Tibial nerve (tissue), 4 donors: ENCODE measurements at regions not wholly inside any gene's neighbourhood (a gene's known extent, or its start where the extent isn't known, plus 50 kb on each side); places are given as distances from the start of the nearest gene placed in this dataset.

Experiments used
- DNase-seq, 2 donors: peaks; one replicate each; pipeline ENCODE4 v3.0.0-alpha.2; 2019; ENCODE audit warnings: low spot score in 2 of 2
- H3K27ac ChIP-seq, 4 donors: fragments of 200-600 bp; sonication (generic) in 3 of 4; one replicate each; pipeline ENCODE4 v1.5.1; 2017 to 2019; ENCODE audit warnings: mild to moderate bottlenecking in 1 of 4
- H3K27me3 ChIP-seq, 2 donors: fragments of 200-600 bp; sonication (generic) in 1 of 2; one replicate each; pipeline versions ENCODE4 v1.5.1 to v1.6.0; 2017 to 2019
- H3K36me3 ChIP-seq, 3 donors: fragments of 200-600 bp; sonication (generic); one replicate each; pipeline ENCODE4 v1.5.1; 2018 to 2019
- H3K4me1 ChIP-seq, 4 donors: fragments of 200-600 bp; sonication (generic) in 3 of 4; one replicate each; pipeline ENCODE4 v1.5.1; 2017 to 2019
- H3K4me3 ChIP-seq, 4 donors: fragments of 200-600 bp; sonication (generic) in 3 of 4; one replicate each; pipeline ENCODE4 v1.5.1; 2017 to 2019; ENCODE audit warnings: mild to moderate bottlenecking in 1 of 4, moderate library complexity in 1 of 4
- H3K9me3 ChIP-seq, 4 donors: fragments of 200-600 bp; sonication (generic) in 3 of 4; one replicate each; pipeline ENCODE4 v1.5.1; 2017 to 2019
- EP300 ChIP-seq, 2 donors: sonication (generic); formaldehyde crosslinking; IDR thresholded peaks; one replicate each; pipeline ENCODE4 v1.6.1; 2017; ENCODE audit warnings: antibody characterized with exemption in 2 of 2, mild to moderate bottlenecking in 1 of 2
- POLR2A ChIP-seq, 2 donors: fragments of 450-650 bp; IDR thresholded peaks; one replicate each; pipeline ENCODE4 v1.6.1; 2017; ENCODE audit warnings: antibody characterized with exemption in 2 of 2, mild to moderate bottlenecking in 2 of 2, moderate library complexity in 2 of 2
- WGBS, 2 donors: methylation state at CpG; one replicate each; pipeline ENCODE4 v1.1.5; 2018; 5-methylcytosine and 5-hydroxymethylcytosine counted together
- TF ChIP-seq, protein P1 (sequence below), 5 experiments: fragments of 200-600 bp in 3 of 5; fragments of 450-650 bp in 2 of 5; sonication (generic) in 3 of 5; IDR thresholded peaks; one replicate each; pipeline ENCODE4 v1.5.1; 2016 to 2019; ENCODE audit warnings: antibody characterized with exemption in 5 of 5, mild to moderate bottlenecking in 3 of 5, moderate library complexity in 2 of 5

DNA sequence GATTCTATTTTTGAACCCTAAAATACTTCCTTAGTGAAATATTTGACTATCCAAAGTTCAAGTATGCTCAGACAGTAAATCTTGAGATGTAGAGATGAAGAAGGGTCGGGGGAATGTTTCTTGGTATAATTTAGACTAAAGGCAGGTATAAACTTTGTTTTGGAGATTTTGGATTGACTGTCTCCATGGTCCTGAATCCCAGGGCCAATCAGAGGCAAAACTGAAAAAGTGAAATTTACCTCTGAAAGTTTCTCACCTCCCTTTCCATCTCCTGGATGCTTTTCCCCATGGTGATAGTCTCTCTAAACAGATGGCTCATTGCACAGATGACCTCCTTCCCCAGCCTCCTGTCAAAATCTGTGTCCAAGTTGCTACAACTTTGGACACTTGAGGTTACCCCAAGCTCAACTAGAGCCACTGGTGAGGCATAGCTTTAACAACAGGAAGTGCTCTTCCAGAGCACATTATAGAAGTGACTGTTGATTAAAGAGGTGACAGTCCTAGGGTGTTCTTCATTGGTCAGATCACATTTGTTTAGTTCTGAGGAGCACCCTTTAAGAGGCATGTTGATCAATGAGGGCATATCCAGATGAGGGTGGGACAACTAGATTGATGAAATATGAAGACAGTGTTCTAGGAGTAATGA, 128.4 kb downstream of the AKAP11 start:
- no peak overlapping the region for H3K27ac ChIP-seq
- no peak for DNase-seq
- WGBS, 2 donors = 76 to 84% methylated on average over 1 of the region's 1 CpG
- H3K27me3 ChIP-seq = no peaks in the 10 kb centered on the region
- no peaks in the 10 kb centered on the region for H3K4me1 ChIP-seq
- no peaks in the 10 kb centered on the region for H3K36me3 ChIP-seq
- H3K4me3 ChIP-seq = no peak overlapping the region
- TF ChIP-seq EP300 (IDR thresholded peaks at IDR 0.05) (no peak), POLR2A (IDR thresholded peaks at IDR 0.05) (no peak)
- TF ChIP-seq, protein P1, sequence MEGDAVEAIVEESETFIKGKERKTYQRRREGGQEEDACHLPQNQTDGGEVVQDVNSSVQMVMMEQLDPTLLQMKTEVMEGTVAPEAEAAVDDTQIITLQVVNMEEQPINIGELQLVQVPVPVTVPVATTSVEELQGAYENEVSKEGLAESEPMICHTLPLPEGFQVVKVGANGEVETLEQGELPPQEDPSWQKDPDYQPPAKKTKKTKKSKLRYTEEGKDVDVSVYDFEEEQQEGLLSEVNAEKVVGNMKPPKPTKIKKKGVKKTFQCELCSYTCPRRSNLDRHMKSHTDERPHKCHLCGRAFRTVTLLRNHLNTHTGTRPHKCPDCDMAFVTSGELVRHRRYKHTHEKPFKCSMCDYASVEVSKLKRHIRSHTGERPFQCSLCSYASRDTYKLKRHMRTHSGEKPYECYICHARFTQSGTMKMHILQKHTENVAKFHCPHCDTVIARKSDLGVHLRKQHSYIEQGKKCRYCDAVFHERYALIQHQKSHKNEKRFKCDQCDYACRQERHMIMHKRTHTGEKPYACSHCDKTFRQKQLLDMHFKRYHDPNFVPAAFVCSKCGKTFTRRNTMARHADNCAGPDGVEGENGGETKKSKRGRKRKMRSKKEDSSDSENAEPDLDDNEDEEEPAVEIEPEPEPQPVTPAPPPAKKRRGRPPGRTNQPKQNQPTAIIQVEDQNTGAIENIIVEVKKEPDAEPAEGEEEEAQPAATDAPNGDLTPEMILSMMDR (IDR thresholded peaks at IDR 0.05) = no peak
- no peaks in the 10 kb centered on the region for H3K9me3 ChIP-seq

DNA sequence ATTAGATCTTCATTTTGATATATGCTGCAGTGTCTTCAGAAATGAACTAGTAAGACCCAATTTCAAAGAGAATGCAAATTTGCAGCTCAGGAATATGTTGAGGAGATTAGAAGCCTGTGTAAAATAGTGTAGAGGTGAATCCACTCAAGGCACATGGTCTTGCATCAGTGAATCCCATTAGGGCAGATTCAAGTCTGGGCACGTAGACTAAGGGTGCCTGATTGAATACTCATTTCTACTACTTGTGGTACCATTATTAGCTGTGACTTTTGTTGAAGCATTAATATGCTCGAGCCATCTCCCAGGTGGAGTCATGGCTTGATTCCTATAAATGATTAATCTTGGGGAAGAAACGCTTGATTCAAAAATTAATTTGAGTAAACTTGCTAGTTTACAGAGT, 129.4 kb downstream of the AKAP11 start:
- Histone ChIP-seq H3K27ac (no peak overlapping the region), H3K9me3 (no peaks in the 10 kb centered on the region), H3K4me3 (no peak overlapping the region), H3K4me1 (no peaks in the 10 kb centered on the region), H3K36me3 (no peaks in the 10 kb centered on the region), H3K27me3 (no peaks in the 10 kb centered on the region)
- 84 to 92% methylated on average over 3 of the region's 3 CpGs for WGBS, 2 donors
- TF ChIP-seq, protein P1 (IDR thresholded peaks at IDR 0.05) = no peak
- TF ChIP-seq POLR2A (IDR thresholded peaks at IDR 0.05) = no peak
- DNase-seq = no peak

DNA sequence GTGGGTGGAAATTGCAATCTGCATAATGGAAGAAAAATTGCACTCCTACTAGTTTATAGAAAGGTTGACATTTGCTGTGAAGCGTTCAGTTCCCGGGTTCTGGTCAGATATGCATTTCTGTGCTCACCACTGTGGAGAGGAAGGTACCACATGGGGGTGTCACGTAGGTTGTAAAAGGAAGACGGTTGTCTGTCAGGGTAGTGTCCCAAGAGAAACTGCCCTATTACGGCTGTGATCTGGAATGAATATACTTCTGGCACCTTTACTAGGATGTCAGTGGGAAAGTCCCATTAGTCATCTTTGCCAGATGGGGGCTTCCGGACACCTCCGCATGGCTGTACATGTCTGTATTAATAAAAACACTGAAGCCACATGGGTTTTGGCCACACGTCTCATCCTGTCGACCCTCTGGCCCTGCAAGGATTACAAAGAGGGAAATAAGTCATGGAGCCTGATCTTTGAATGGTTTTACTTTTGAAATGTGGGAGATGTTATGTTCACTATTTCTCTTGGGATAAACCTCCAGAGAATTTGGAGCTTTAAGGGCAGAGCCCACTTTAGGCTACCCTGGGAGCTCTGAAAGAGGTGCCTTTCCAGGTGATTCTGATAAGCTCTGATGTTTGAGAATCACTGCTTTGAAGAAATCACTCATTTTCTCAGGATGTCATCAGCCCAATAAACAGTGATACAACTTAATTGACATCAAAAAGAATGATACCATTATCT, 133.9 kb downstream of the AKAP11 start:
- DNase-seq = no peak
- no peak for TF ChIP-seq POLR2A (IDR thresholded peaks at IDR 0.05)
- no peak for TF ChIP-seq EP300 (IDR thresholded peaks at IDR 0.05)
- TF ChIP-seq, protein P1 (IDR thresholded peaks at IDR 0.05) = no peak
- Histone ChIP-seq H3K27ac (no peak overlapping the region), H3K4me3 (no peak overlapping the region), H3K9me3 (no peaks in the 10 kb centered on the region), H3K36me3 (no peaks in the 10 kb centered on the region), H3K27me3 (no peaks in the 10 kb centered on the region), H3K4me1 (no peaks in the 10 kb centered on the region)
- 68 to 78% methylated on average over 9 of the region's 9 CpGs for WGBS, 2 donors

DNA sequence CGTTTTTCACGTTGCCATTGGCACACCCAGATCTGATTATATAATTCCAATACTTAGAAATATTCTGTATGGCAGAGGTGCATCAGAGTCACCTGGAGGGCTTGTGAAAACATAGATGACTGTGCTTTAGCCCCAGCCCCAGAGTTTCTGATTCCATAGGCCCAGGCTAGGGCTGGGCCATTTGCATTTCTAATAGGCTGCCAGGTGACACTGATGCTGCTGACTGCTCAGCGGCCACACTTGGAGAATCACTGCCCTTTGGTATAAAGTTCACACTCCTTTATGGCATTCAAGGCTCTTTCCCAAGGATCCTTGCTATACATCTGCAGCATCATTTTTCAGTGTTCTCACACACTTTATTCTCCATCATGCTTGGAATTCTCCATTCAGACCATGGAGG, 137.1 kb downstream of the AKAP11 start:
- TF ChIP-seq, protein P1 (IDR thresholded peaks at IDR 0.05) = no peak
- TF ChIP-seq EP300 (IDR thresholded peaks at IDR 0.05) (no peak), POLR2A (IDR thresholded peaks at IDR 0.05) (no peak)
- no peaks in the 10 kb centered on the region for H3K9me3 ChIP-seq
- no peak overlapping the region for H3K27ac ChIP-seq
- DNase-seq = no peak
- H3K27me3 ChIP-seq = no peaks in the 10 kb centered on the region
- WGBS, 2 donors = 75 to 76% methylated on average over 3 of the region's 3 CpGs
- no peaks in the 10 kb centered on the region for H3K36me3 ChIP-seq
- no peak overlapping the region for H3K4me3 ChIP-seq
- no peaks in the 10 kb centered on the region for H3K4me1 ChIP-seq

DNA sequence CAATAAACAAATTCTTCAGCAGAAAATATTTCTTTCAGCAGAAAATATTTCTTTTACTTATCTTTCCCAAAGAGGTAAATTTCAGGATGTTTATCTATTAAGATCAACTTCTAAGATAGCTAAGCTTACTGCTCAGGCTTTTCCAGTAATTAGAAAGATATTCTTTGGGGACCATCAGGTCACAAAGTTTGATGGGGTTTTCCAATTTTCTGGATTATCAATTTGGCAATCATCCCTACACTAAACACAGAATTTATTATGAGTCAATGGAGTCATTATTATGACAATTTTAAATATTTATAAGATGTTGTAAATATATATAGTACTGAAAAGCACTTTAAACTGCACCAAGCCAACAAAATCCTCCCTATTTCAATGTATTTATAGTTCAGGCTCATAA, 137.6 kb downstream of the AKAP11 start:
- no peak for DNase-seq
- no peak overlapping the region for H3K4me3 ChIP-seq
- no peaks in the 10 kb centered on the region for H3K36me3 ChIP-seq
- H3K4me1 ChIP-seq = no peaks in the 10 kb centered on the region
- H3K27me3 ChIP-seq = no peaks in the 10 kb centered on the region
- no peaks in the 10 kb centered on the region for H3K9me3 ChIP-seq
- H3K27ac ChIP-seq = no peak overlapping the region
- TF ChIP-seq, protein P1 (IDR thresholded peaks at IDR 0.05) = no peak
- TF ChIP-seq POLR2A (IDR thresholded peaks at IDR 0.05) = no peak
- TF ChIP-seq EP300 (IDR thresholded peaks at IDR 0.05) = no peak
